IMR-90 (cell line): ENCODE measurements at regions not wholly inside any gene's neighbourhood (a gene's known extent, or its start where the extent isn't known, plus 50 kb on each side); places are given as distances from the start of the nearest gene placed in this dataset.

ENCODE experiments used
- ATAC-seq: fragments of 200-7000 bp; cut with Tn5 transposase; 2 replicates; pipeline ENCODE4 v1.9.1; 2020; ENCODE audit warnings: low read depth, mild to moderate bottlenecking, moderate library complexity
- BruUV-seq: library from RNA; stranded (reverse); fragments of 400-500 nt; replicated peaks from 2 replicates; lab custom pipeline; 2021; lab: Mats Ljungman, UMichigan
- CTCF ChIA-PET: fragments of 300-600 bp; formaldehyde crosslinking; extraction: SDS; loops from one replicate; lab custom pipeline; 2021; ENCODE audit warnings: antibody characterized with exemption; lab: Yijun Ruan, JAX
- POLR2A ChIA-PET: fragments of 300-600 bp; sonication (Branson Sonifier 250); formaldehyde crosslinking; loops from one replicate; lab custom pipeline; 2022; ENCODE audit warnings: antibody characterized with exemption; ENCODE audit not compliant: unreplicated experiment; lab: Charles Lee
- DNase-seq: peaks from one replicate; pipeline ENCODE4 v3.0.0; 2013
- H2AFZ ChIP-seq: replicated peaks from 2 replicates; pipeline ENCODE3; 2013; ENCODE audit warnings: low read length, mild to moderate bottlenecking; ENCODE audit not compliant: poor library complexity
- H2AK5ac ChIP-seq: 2 replicates; pipeline ENCODE4 v1.6.1; 2013; ENCODE audit warnings: low read depth, low read length, inconsistent platforms
- H2AK9ac ChIP-seq: replicated peaks from 2 replicates; pipeline ENCODE3; 2013; ENCODE audit warnings: mild to moderate bottlenecking, low read depth, low read length, moderate library complexity; ENCODE audit not compliant: poor library complexity
- H2BK120ac ChIP-seq: 2 replicates; pipeline ENCODE4 v1.6.1; 2013; ENCODE audit warnings: low read depth, low read length, inconsistent platforms
- H2BK15ac ChIP-seq: 3 replicates; pipeline ENCODE4 v1.6.1; 2013; ENCODE audit warnings: low read depth, low read length, inconsistent platforms
- H2BK20ac ChIP-seq: 2 replicates; pipeline ENCODE4 v1.6.1; 2013; ENCODE audit warnings: low read depth, mild to moderate bottlenecking, inconsistent platforms, low read length, moderate library complexity
- H2BK5ac ChIP-seq: 2 replicates; pipeline ENCODE4 v1.6.1; 2013; ENCODE audit warnings: mild to moderate bottlenecking, low read depth, low read length, inconsistent platforms; ENCODE audit not compliant: poor library complexity, severe bottlenecking
- H3K14ac ChIP-seq: replicated peaks from 2 replicates; pipeline ENCODE4 v1.6.1; 2013; ENCODE audit warnings: low read depth, low read length, inconsistent platforms
- H3K18ac ChIP-seq: 2 replicates; pipeline ENCODE4 v1.6.1; 2013; ENCODE audit warnings: low read depth, low read length, control low read depth
- H3K23ac ChIP-seq: 2 replicates; pipeline ENCODE4 v1.6.1; 2013; ENCODE audit warnings: low read depth, low read length, inconsistent platforms
- H3K27ac ChIP-seq: 2 replicates; pipeline ENCODE4 v1.5.1; 2013; ENCODE audit warnings: mild to moderate bottlenecking, control low read depth, low read length; ENCODE audit not compliant: insufficient read depth
- H3K27me3 ChIP-seq: 2 replicates; pipeline ENCODE4 v1.6.1; 2013; ENCODE audit warnings: low read length; ENCODE audit not compliant: control insufficient read depth, insufficient read depth
- H3K36me3 ChIP-seq: 2 replicates; pipeline ENCODE4 v1.6.1; 2013; ENCODE audit warnings: low read length, mixed read lengths; ENCODE audit not compliant: control insufficient read depth, insufficient read depth
- H3K4ac ChIP-seq: 2 replicates; pipeline ENCODE4 v1.6.1; 2013; ENCODE audit warnings: low read depth, low read length, inconsistent platforms
- H3K4me1 ChIP-seq: 2 replicates; pipeline ENCODE4 v1.6.1; 2013; ENCODE audit warnings: low read length, mixed read lengths; ENCODE audit not compliant: control insufficient read depth, insufficient read depth
- H3K4me2 ChIP-seq: 2 replicates; pipeline ENCODE4 v1.6.1; 2013; ENCODE audit warnings: low read depth, mild to moderate bottlenecking, control low read depth, low read length, moderate library complexity
- H3K4me3 ChIP-seq: 2 replicates; pipeline ENCODE4 v1.5.1; 2013; ENCODE audit warnings: low read depth, mild to moderate bottlenecking, control low read depth, low read length, moderate library complexity; ENCODE audit not compliant: insufficient read depth
- H3K56ac ChIP-seq: 2 replicates; pipeline ENCODE4 v1.6.1; 2013; ENCODE audit warnings: low read length, inconsistent platforms; ENCODE audit not compliant: insufficient read depth; ENCODE audit errors: extremely low read depth
- H3K79me1 ChIP-seq, 2 experiments: 2 replicates each; pipeline ENCODE4 v1.6.1; 2013; ENCODE audit warnings: low read length in 2 of 2, inconsistent platforms in 1 of 2, low read depth in 1 of 2
- H3K9ac ChIP-seq: 2 replicates; pipeline ENCODE4 v1.6.1; 2013; ENCODE audit warnings: low read depth, low read length, control low read depth
- H3K9me1 ChIP-seq: 2 replicates; pipeline ENCODE4 v1.6.1; 2013; ENCODE audit warnings: low read length, inconsistent platforms; ENCODE audit not compliant: insufficient read depth
- H3K9me3 ChIP-seq: 2 replicates; pipeline ENCODE4 v1.6.1; 2013; ENCODE audit warnings: low read length; ENCODE audit not compliant: control insufficient read depth, insufficient read depth
- H4K20me1 ChIP-seq: 2 replicates; pipeline ENCODE4 v1.6.1; 2013; ENCODE audit warnings: low read length, inconsistent platforms; ENCODE audit not compliant: insufficient read depth
- H4K5ac ChIP-seq: 2 replicates; pipeline ENCODE4 v1.6.1; 2013; ENCODE audit warnings: mild to moderate bottlenecking, low read depth, low read length, control low read depth
- H4K8ac ChIP-seq, 2 experiments: 2 replicates each; pipeline ENCODE4 v1.6.1; 2013; ENCODE audit warnings: low read depth in 2 of 2, low read length in 2 of 2, control low read depth in 1 of 2, inconsistent platforms in 1 of 2
- H4K91ac ChIP-seq: 2 replicates; pipeline ENCODE4 v1.6.1; 2013; ENCODE audit warnings: low read depth, low read length, inconsistent platforms; ENCODE audit not compliant: insufficient read depth
- CHD1 ChIP-seq: IDR thresholded peaks from 2 replicates; pipeline ENCODE4 v1.6.1; 2012; ENCODE audit warnings: low read depth, low read length, improper control_type of control experiment
- MAFK ChIP-seq: IDR thresholded peaks from 2 replicates; pipeline ENCODE4 v1.6.1; 2012; ENCODE audit warnings: low read depth, low read length, improper control_type of control experiment
- POLR2A ChIP-seq: IDR thresholded peaks from 2 replicates; pipeline ENCODE4 v1.6.1; 2012; ENCODE audit warnings: mild to moderate bottlenecking, low read depth, low read length
- RAD21 ChIP-seq: IDR thresholded peaks from 2 replicates; pipeline ENCODE4 v1.6.1; 2012; ENCODE audit warnings: low read length, improper control_type of control experiment
- RCOR1 ChIP-seq: IDR thresholded peaks from 2 replicates; pipeline ENCODE4 v1.6.1; 2012; ENCODE audit warnings: mild to moderate bottlenecking, low read length, improper control_type of control experiment; ENCODE audit not compliant: insufficient replicate concordance
- RFX5 ChIP-seq: IDR thresholded peaks from 2 replicates; pipeline ENCODE4 v1.8.0; 2012; ENCODE audit warnings: low read depth, mild to moderate bottlenecking, low read length, moderate library complexity
- WGBS, 2 experiments: methylation state at CpG; one replicate each; pipeline versions ENCODE4 v1.1.5 to v1.1.7; 2013; ENCODE audit warnings: missing lambda C conversion rate in 2 of 2; ENCODE audit not compliant: insufficient read length in 1 of 2; ENCODE audit errors: extremely low coverage in 2 of 2; 5-methylcytosine and 5-hydroxymethylcytosine counted together
- dilution Hi-C: fragments of 300-500 bp; cut with HindIII; formaldehyde crosslinking; loops from one replicate; pipeline ENCODE4 v1.14.3; 2018; ENCODE audit warnings: low sequenced_read_pairs; ENCODE audit not compliant: unreplicated experiment
- in situ Hi-C: fragments of 300-500 bp; cut with MboI; formaldehyde crosslinking; loops from 3 replicates; pipeline ENCODE4 v1.14.3; 2019; ENCODE audit warnings: low sequenced_read_pairs, inconsistent platforms, mixed read lengths
- intact Hi-C: fragments of 100-400 bp; cut with micrococcal nuclease; formaldehyde crosslinking; loops from 2 replicates; pipeline ENCODE4 v1.10.0; 2022
- TF ChIP-seq, protein P1 (sequence below): conservative IDR thresholded peaks from 2 replicates; pipeline ENCODE4 v1.5.1; 2012; ENCODE audit warnings: mild to moderate bottlenecking, low read depth, low read length, improper control_type of control experiment

GRCh38 chr20:54843865-54844264 is 368.5 kb downstream of the DOK5 start:
- intact Hi-C loops: no loop called here

More at GRCh38 chr20:54843865-54844264, 368.5 kb downstream of the DOK5 start:
- no peak overlapping the region for H3K4me3 ChIP-seq
- H4K91ac ChIP-seq: no peak overlapping the region
- no peak overlapping the region for H2AK9ac ChIP-seq
- H3K27ac ChIP-seq: no peak overlapping the region
- H3K56ac ChIP-seq: no peak overlapping the region
- H2BK20ac ChIP-seq: no peak overlapping the region
- H2BK120ac ChIP-seq: no peak overlapping the region
- H2BK5ac ChIP-seq: no peak overlapping the region
- in situ Hi-C loops (no loop called here), dilution Hi-C loops (no loop called here)
- no peak overlapping the region for H3K9ac ChIP-seq
- WGBS, 2 experiments: no CpG with 5 or more reads among the region's 5 CpGs
- no peak overlapping the region for H3K23ac ChIP-seq
- no peak overlapping the region for H3K18ac ChIP-seq
- no TSS peak for BruUV-seq
- H3K36me3 ChIP-seq: no peaks in the 10 kb centered on the region
- H3K4me1 ChIP-seq: no peaks in the 10 kb centered on the region
- ATAC-seq (no peak), DNase-seq (no peak)
- H3K4ac ChIP-seq: no peak overlapping the region
- no peak overlapping the region for H4K8ac ChIP-seq
- H2AFZ ChIP-seq: no peak overlapping the region
- POLR2A ChIA-PET: no interaction called here
- H2AK5ac ChIP-seq: no peak overlapping the region
- no peak overlapping the region for H3K4me2 ChIP-seq
- H3K14ac ChIP-seq: no peak overlapping the region
- CTCF ChIA-PET: no interaction called here
- H3K9me1 ChIP-seq: no peaks in the 10 kb centered on the region
- no peak overlapping the region for H2BK15ac ChIP-seq
- no peaks in the 10 kb centered on the region for H4K20me1 ChIP-seq
- no peaks in the 10 kb centered on the region for H3K27me3 ChIP-seq
- H4K5ac ChIP-seq: no peak overlapping the region
- peaks cover 10% of the 10 kb centered on the region for H3K9me3 ChIP-seq
- TF ChIP-seq RCOR1 (no peak), POLR2A (no peak), MAFK (no peak), RAD21 (no peak), CHD1 (no peak), RFX5 (no peak)
- TF ChIP-seq, protein P1, sequence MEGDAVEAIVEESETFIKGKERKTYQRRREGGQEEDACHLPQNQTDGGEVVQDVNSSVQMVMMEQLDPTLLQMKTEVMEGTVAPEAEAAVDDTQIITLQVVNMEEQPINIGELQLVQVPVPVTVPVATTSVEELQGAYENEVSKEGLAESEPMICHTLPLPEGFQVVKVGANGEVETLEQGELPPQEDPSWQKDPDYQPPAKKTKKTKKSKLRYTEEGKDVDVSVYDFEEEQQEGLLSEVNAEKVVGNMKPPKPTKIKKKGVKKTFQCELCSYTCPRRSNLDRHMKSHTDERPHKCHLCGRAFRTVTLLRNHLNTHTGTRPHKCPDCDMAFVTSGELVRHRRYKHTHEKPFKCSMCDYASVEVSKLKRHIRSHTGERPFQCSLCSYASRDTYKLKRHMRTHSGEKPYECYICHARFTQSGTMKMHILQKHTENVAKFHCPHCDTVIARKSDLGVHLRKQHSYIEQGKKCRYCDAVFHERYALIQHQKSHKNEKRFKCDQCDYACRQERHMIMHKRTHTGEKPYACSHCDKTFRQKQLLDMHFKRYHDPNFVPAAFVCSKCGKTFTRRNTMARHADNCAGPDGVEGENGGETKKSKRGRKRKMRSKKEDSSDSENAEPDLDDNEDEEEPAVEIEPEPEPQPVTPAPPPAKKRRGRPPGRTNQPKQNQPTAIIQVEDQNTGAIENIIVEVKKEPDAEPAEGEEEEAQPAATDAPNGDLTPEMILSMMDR: no peak
- no peaks in the 10 kb centered on the region for H3K79me1 ChIP-seq
